COR-L47 (cell line): ENCODE measurements at regions not wholly inside any gene's neighbourhood (a gene's known extent, or its start where the extent isn't known, plus 50 kb on each side); places are given as distances from the start of the nearest gene placed in this dataset.
A peak's percentile ranks its signal among the peaks of the same experiment; 100 is the strongest.
"Not testable (repeated sequence)": the region's sequence is repeated elsewhere in the genome, so short reads cannot be mapped to it uniquely, and the experiment has no call there.

Experiments
- DNase-seq: peaks from one replicate; lab custom pipeline; 2025; lab: John Stamatoyannopoulos, UW

DNA sequence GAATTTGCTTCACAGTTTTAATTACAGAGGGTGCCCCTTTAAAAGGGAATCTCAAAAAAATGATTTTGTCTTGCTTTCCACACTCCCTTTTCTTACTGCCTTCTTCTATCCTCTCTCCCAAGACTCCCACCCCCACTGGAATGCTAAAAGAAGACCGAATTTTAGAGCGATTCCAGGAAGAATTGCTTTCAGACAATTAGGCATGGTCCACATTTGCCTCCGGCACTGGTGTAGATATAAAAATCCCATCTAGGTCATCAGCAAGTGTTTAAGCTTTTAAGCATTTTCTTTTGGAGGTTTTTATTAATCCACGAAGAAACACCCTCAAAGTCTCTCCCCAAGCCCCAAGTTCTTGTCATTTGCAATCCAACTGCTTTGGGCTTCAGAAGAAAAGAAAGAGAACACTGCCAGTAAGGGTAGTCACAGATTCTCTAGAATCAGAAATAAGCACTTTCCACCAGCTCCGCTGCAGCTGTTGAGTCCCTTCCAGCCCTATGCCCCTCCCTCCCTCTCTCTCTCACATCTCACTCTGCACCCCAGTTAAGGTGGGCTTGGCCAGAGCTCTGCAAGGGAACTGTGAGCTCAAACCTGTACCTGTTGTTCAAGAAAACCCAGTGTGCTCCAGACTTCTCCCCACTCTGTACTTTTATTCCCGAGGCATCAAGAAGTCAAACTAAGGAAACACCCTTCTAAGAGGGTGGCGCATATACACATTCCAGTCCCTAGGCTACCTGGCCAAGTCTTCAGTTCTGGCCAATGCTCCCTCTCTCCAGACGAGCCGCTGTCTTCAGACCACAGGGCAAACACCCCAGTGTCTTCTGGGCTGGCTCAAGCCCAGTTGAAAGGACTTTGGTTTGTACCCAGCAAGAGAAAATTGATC is 170.2 kb downstream of the RGS9 start:
- DNase-seq = no peak

DNA sequence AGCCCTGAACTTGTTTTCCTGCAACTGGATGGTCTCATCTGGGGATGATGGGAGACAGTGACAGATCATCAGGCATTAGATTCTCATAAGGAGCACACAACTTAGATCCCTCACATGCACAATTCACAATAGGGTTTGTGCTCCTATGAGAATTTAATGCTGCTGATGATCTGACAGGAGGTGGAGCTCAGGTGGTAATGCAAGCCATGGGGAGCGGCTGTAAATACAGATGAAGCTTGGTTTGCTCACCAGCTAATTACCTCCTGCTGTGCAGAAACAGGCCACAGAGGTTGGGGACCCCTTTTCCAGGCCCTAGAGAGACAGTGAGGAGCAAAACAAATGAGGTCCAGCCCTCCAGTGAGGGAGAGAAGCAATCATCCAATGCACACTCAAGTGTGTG is 168.6 kb downstream of the RGS9 start:
- no peak for DNase-seq

- no peak for DNase-seq
Observed at GRCh38 chr17:65305116-65305515, 167.9 kb downstream of the RGS9 start.

GRCh38 chr17:65301882-65302281 is 164.7 kb downstream of the RGS9 start:
- DNase-seq = not testable (repeated sequence)

DNA sequence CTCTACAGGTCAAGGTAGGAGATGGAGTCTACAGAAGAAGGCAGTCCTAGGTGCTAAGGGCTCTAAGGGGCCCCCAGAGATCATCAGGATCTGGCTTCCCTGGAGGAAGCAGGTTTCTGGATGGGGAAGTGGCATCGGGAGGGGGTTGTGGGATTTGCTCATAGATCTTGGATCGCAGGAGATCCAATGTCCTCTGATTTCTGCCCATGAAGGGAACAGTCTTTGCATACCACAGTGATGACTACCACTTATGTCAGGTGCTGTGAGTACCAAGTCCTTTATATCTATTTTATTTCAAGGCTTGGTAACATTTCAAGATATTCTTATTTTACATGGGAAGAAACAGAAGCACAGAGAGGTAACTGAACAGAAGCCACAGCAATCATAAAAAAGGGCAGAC is 164.0 kb downstream of the RGS9 start:
- no peak for DNase-seq

- DNase-seq = no peak
Observed at GRCh38 chr17:65297916-65298315, 160.7 kb downstream of the RGS9 start.

DNA sequence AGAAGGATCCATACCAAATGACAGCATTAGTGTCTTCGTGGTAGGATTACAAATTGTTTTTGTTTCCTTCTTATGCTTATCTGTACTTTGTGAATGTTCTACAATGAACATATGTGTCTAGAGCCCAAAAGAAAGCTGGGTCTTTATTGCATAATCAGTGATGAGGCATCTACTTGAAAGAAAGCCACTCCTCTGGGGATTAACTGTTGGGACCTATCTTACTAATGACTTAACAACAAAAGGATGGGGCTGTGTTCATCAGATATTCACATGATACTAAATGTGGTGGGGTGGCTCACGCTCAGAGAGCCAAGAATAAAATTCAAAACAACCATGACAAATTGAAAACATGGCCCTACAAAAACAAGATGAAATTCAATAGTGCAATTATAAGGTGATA is 160.2 kb downstream of the RGS9 start:
- DNase-seq = no peak

DNA sequence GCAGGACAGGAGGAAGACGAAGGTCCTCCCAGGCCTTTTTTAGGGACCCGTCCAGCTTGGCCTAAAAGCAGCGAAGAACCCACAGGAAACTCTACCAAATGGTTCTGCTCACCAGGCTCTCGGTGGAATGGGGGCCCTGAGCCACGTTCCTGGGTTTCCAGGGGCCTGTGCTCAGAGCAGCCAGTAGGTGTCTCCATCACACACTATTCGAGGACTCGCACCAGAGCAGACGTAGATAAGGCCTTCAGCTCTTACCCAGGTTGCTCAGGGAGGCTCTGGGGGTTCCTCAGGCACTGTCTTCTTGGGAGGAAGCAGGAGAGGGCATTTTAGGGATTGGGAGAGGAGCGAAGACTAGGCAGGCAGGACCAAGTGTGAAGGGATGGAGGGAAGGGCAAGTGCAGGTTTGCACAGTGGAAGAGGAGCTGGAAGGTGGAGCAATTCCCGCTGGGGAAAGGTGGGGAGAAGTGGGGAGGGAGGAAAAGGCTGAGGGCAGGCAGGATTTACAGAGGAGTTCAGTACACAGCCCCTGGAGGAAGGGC is 157.1 kb downstream of the RGS9 start:
- peak; percentile 71 for DNase-seq

DNA sequence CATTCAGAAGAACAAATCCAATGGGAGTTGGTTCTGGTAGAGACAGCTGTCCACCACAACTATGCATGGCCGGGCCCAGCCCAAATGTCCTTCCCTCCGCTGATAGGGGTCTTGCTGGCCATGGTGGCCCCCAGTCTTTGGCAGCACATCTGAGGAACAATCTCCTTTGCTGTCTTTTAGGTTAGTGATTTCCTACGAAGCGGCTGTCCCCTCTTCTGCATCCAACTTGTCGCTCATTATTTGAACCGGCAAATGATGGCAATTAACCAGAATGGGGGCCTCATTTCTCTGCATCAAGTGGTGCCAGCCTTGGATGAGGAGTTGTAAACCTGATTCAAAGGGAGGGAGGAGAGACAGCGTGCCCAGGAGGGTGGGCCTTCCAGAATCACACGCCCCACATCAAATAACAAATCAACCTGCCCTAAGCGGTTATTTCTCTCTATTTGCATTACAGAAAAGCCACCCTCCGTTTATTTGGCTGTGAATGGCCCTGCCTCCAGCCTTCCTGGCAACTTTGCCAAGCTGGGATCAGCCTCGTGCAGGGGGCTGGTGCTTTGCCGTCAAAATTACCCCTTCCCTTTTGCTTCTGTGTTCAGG is 156.5 kb downstream of the RGS9 start:
- DNase-seq = no peak

DNA sequence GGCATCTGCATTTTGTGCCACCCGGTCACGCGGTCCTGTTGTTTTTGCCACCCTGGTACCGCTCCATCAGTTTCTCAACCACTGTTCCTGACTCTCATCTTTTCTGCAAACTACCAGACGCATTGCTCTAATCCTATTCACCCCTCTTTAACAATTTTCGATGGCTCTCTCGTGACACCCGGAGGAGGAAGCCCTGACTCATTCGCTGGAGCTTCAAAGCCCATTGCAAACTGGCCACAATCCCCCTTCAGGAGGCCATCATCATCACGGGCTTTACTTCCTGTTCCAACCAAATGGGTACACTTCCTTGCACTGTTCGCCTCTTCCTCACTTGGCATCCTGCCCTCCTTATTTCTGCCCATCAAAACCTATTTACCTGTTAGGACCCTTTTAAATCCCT is 155.3 kb downstream of the RGS9 start:
- no peak for DNase-seq

DNA sequence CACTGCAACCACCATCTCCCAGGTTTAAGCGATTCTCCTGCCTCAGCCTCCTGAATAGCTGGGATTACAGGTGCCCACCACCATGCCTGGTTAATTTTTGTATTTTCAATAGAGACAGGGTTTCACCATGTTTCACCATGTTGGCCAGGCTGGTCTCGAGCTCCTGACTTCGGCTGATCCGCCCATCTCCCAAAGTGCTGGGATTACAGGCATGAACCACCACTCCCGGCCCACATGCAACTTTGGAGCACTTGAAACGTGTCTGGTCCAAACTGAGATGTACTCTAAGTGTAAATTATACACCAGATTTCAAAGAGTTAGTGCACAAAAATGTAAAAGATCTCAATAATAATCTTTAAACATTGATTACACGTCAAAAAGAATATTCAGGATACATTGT is 154.1 kb downstream of the RGS9 start:
- not testable (repeated sequence) for DNase-seq

GRCh38 chr17:65290616-65291015 is 153.4 kb downstream of the RGS9 start:
- no peak for DNase-seq

- DNase-seq = no peak
Observed at GRCh38 chr17:65290056-65290455, 152.9 kb downstream of the RGS9 start.

- no peak for DNase-seq
Observed at GRCh38 chr17:65287040-65287439, 149.9 kb downstream of the RGS9 start.

DNA sequence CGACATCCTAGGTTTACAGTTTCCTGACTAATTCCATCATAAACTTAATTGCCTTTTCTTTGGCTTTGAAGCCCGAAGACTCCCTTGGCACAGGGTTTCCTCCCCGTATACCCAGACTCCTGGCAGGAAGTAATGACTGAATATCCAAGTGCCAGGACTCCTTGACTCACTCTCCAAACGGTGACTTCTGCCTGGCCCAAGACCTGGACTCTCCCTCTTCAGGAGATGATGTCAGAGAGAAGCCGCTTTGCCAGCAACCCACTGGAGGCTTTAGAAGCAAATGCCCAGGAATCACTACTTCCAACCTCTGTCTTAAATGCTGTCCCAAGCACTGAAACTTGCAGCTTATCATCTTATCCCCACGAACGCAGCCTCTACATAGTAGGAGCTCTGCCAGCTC is 146.5 kb downstream of the RGS9 start:
- no peak for DNase-seq

GRCh38 chr17:65279456-65279855 is 142.3 kb downstream of the RGS9 start:
- no peak for DNase-seq

GRCh38 chr17:65278820-65279184 is 141.6 kb downstream of the RGS9 start:
- DNase-seq = no peak

DNA sequence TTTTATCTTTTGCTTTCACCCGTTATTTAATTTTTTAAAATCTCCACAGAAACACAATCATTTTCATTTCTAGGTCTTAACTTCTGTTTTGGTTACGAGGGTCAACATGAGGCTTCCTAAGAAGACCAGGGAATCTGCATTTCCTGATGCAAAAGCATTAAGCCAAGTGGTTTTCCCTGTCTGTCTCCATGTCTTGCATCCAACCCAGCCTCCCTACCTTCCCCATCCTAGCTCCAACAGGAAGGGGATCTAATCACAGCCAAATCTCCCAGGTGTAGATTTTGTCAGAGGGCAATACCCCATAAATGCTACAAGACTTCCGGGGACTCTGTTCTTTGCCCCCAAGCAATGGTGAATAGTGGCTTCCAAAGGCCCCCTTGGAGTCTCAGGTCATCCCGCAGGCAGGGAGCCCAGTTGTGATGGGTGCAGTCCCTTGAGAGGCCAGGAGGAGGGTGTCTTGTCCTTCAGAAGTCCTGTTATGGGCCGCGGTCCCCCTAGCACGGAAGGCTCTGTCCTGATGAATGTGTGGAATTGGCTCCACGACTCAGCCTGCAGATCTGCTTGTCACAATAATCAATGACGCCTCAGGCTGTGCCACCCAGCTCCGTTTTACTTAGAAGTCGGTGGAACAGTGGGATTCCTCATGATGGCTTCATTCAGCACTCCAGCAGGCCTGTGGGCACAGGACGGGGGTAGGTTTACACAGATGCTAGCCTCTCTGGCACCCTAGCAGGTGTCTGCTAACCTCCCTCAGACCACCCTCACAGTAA is 141.1 kb downstream of the RGS9 start:
- peak; percentile 14 for DNase-seq

- DNase-seq = no peak
Observed at GRCh38 chr17:65277576-65277975, 140.4 kb downstream of the RGS9 start.
